Activated CD8-positive, alpha-beta memory T cell treated with anti-CD3 and anti-CD28 coated beads, Interleukin-2, amount 10 ng/mL, durations not matched to agents 7 days and 5 days (primary cell): ENCODE measurements at regions not wholly inside any gene's neighbourhood (a gene's known extent, or its start where the extent isn't known, plus 50 kb on each side); places are given as distances from the start of the nearest gene placed in this dataset.
"Not testable (repeated sequence)": the region's sequence is repeated elsewhere in the genome, so short reads cannot be mapped to it uniquely, and the experiment has no call there.

Source experiments
- ATAC-seq: fragments of 150-1000 bp; cut with Tn5 transposase; one replicate; pipeline ENCODE4 v1.10.0; 2021; ENCODE audit warnings: moderate library complexity
- CTCF ChIA-PET: fragments of 350-600 bp; sonication (Branson Sonifier 250); formaldehyde crosslinking; loops from one replicate; lab custom pipeline; 2021; ENCODE audit warnings: antibody characterized with exemption; lab: Charles Lee
- DNase-seq: peaks from one replicate; pipeline ENCODE4 v3.0.0-alpha.2; 2020
- H3K27ac Mint-ChIP-seq: one replicate; pipeline ENCODE4 v1.8.0; 2021; ENCODE audit warnings: mild to moderate bottlenecking, mixed read lengths
- H3K27me3 Mint-ChIP-seq: one replicate; pipeline ENCODE4 v1.8.0; 2021; ENCODE audit warnings: mixed read lengths
- H3K36me3 Mint-ChIP-seq: one replicate; pipeline ENCODE4 v1.8.0; 2021; ENCODE audit warnings: mild to moderate bottlenecking, mixed read lengths
- H3K4me1 Mint-ChIP-seq: one replicate; pipeline ENCODE4 v1.8.0; 2021; ENCODE audit warnings: mixed read lengths
- H3K4me3 Mint-ChIP-seq: one replicate; pipeline ENCODE4 v1.8.0; 2021; ENCODE audit warnings: mild to moderate bottlenecking, moderate library complexity, mixed read lengths
- H3K9me3 Mint-ChIP-seq: one replicate; pipeline ENCODE4 v1.8.0; 2022; ENCODE audit warnings: low read depth, mixed read lengths

DNA sequence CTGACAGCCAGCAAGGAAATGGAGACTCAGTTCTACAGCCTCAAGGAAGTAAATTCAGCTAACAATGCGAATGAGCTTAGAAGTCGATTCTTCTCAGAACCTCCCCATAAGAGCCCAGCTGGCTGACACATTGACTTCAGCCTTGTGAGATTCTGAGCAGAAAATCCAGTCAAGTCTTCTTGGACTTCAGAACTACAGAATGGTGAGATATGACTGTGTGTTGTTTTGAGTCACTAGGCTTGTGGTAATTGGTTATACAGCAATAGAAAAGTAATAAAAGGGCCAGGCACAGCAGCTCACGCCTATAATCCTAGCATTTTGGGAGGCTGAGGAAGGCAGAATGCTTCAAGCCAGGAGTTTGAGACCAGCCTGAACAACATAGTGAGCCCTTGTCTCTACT, 161.8 kb upstream of the IVNS1ABP start:
- no peaks in the 10 kb centered on the region for H3K27me3 Mint-ChIP-seq
- H3K9me3 Mint-ChIP-seq = peaks cover 2% of the 10 kb centered on the region
- H3K4me1 Mint-ChIP-seq = peaks cover 9% of the 10 kb centered on the region
- no peak overlapping the region for H3K27ac Mint-ChIP-seq
- no peak for ATAC-seq
- H3K36me3 Mint-ChIP-seq = peaks cover 1% of the 10 kb centered on the region
- no peak for DNase-seq
- H3K4me3 Mint-ChIP-seq = no peak overlapping the region
- CTCF ChIA-PET = no interaction called here

DNA sequence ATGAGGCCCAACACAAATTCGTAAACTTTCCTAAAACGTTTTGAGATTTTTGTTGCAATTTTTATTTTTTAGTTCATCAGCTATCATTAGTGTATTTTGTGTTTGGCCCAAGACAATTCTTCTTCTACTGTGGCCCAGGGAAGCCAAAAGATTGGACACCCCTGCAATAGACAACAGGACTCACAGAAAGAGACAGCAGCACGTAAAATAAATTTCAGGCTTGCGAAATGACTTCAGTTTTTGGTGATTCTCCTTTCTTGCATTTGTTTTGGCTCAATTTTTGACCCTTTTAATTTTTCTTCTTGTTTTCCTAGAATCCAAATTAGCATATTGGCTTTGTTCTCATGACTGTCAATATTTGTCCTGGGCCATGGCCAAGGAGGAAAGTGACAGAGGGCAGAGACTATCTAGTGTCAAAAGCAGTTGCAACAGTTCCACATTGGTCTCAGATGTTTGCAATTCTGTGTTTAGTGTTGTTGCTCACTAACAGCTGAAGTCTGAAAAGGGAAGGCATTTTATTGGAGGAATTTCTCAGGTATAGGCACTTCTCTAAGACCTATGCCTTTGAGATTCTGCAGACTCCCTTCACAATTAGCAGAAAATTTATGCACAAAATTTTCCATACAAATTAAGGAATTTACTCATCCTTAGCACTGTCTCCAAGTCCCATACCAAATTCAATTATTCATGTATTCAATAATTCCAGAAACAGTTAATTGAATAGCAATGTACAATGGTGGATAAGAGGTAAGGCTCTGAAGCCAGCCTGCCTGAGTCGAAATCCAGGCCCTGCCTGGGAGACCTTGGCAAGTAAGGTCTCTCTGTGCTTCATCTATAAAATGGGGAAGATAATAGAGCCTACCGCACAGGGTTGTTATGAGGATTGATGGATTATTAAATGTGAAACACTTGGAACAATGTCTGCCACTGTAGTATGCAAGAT, 160.9 kb upstream of the IVNS1ABP start:
- Mint-ChIP-seq H3K4me3 (no peak overlapping the region), H3K27me3 (no peaks in the 10 kb centered on the region), H3K9me3 (peaks cover 2% of the 10 kb centered on the region), H3K4me1 (peaks cover 11% of the 10 kb centered on the region), H3K27ac (no peak overlapping the region), H3K36me3 (peaks cover 4% of the 10 kb centered on the region)
- ATAC-seq (no peak), DNase-seq (no peak)
- CTCF ChIA-PET = interaction anchor here (1.3 kb wide), 1 partner anchor 118 kb away, joined by 3 read pairs; no protein-coding TSS in a partner anchor

- CTCF ChIA-PET = no interaction called here
- Mint-ChIP-seq H3K27ac (no peak overlapping the region), H3K4me3 (no peak overlapping the region), H3K27me3 (no peaks in the 10 kb centered on the region), H3K36me3 (peaks cover 4% of the 10 kb centered on the region), H3K9me3 (no peaks in the 10 kb centered on the region), H3K4me1 (peaks cover 11% of the 10 kb centered on the region)
- DNase-seq (peak; percentile 52), ATAC-seq (peak; percentile 75)
Observed at GRCh38 chr1:185474440-185475149, 157.6 kb upstream of the IVNS1ABP start.

DNA sequence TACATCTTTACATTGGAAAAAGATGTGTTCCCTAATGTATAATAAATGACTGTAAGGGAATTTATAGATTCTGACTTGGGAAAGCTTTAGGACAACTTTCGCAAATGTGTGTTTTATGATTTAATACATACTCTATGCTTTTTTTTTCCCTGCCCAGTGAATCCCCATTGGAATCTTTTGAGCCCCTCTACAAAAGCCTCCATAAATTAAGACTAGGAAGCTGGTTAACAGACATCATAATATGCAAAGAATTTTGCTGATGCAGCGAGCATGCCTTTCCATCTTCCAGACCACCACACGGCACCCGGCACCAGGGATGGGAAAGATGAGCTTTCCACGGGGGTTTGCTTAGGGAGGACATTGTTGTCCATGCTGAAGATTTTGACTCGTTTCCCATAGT, 156.1 kb upstream of the IVNS1ABP start:
- Mint-ChIP-seq H3K36me3 (peaks cover 4% of the 10 kb centered on the region), H3K27ac (no peak overlapping the region), H3K4me1 (peaks cover 9% of the 10 kb centered on the region), H3K4me3 (no peak overlapping the region), H3K9me3 (no peaks in the 10 kb centered on the region), H3K27me3 (no peaks in the 10 kb centered on the region)
- no peak for DNase-seq
- ATAC-seq = no peak
- CTCF ChIA-PET = no interaction called here

DNA sequence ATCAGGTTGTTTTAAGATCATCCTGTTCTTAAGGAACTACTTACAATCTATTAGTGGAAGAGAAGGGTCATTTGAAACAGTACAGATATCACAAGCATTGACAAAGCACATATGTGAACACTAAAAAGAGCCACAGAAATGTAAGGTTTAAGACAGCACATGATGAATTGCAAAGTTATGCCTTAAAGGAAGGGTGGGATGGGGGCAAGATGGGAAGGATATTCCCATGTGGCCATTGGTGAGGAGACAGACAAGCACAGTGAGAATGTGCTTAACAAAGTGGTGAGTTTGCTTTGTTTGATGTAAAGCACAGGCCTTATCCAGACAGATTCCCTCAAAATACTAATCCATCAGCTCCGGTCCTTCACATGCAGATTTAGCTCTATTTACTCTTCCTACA, 151.6 kb upstream of the IVNS1ABP start:
- Mint-ChIP-seq H3K27me3 (no peaks in the 10 kb centered on the region), H3K4me3 (no peak overlapping the region), H3K4me1 (no peaks in the 10 kb centered on the region), H3K9me3 (no peaks in the 10 kb centered on the region), H3K36me3 (peaks cover 2% of the 10 kb centered on the region), H3K27ac (no peak overlapping the region)
- CTCF ChIA-PET = no interaction called here
- no peak for ATAC-seq
- DNase-seq = no peak

GRCh38 chr1:185467122-185467521, 150.1 kb upstream of the IVNS1ABP start:
- H3K9me3 Mint-ChIP-seq = no peaks in the 10 kb centered on the region
- no peak overlapping the region for H3K4me3 Mint-ChIP-seq
- CTCF ChIA-PET = no interaction called here
- H3K4me1 Mint-ChIP-seq = no peaks in the 10 kb centered on the region
- no peak for DNase-seq
- no peak for ATAC-seq
- no peak overlapping the region for H3K27ac Mint-ChIP-seq
- peaks cover 2% of the 10 kb centered on the region for H3K36me3 Mint-ChIP-seq
- H3K27me3 Mint-ChIP-seq = no peaks in the 10 kb centered on the region

- H3K27ac Mint-ChIP-seq = no peak overlapping the region
- CTCF ChIA-PET = no interaction called here
- no peak for DNase-seq
- peaks cover 9% of the 10 kb centered on the region for H3K36me3 Mint-ChIP-seq
- H3K4me3 Mint-ChIP-seq = no peak overlapping the region
- H3K9me3 Mint-ChIP-seq = peaks cover 2% of the 10 kb centered on the region
- no peaks in the 10 kb centered on the region for H3K27me3 Mint-ChIP-seq
- no peak for ATAC-seq
- no peaks in the 10 kb centered on the region for H3K4me1 Mint-ChIP-seq
Observed at GRCh38 chr1:185464777-185465176, 147.7 kb upstream of the IVNS1ABP start.

DNA sequence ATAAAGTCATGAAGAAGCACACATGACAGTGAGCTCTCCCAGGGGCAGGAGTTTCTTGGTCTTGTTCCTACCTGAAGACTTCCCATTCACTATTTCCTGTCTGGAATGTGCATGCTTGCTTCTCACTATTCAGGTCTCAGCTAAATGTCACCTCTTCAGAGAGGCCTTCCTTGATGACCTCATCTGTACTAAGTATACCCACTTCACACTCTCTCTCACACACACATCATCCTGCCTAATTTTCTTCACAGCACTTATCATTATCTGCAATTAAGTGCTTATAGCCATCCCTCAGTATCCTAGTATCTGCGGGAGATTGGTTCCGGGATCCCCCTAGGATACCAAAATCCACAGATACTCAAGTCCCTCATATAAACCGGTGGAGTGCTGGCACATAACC, 146.4 kb upstream of the IVNS1ABP start:
- DNase-seq (no peak), ATAC-seq (no peak)
- H3K4me1 Mint-ChIP-seq = no peaks in the 10 kb centered on the region
- peaks cover 9% of the 10 kb centered on the region for H3K36me3 Mint-ChIP-seq
- H3K27ac Mint-ChIP-seq = no peak overlapping the region
- peaks cover 2% of the 10 kb centered on the region for H3K9me3 Mint-ChIP-seq
- H3K4me3 Mint-ChIP-seq = no peak overlapping the region
- CTCF ChIA-PET = no interaction called here
- H3K27me3 Mint-ChIP-seq = no peaks in the 10 kb centered on the region

DNA sequence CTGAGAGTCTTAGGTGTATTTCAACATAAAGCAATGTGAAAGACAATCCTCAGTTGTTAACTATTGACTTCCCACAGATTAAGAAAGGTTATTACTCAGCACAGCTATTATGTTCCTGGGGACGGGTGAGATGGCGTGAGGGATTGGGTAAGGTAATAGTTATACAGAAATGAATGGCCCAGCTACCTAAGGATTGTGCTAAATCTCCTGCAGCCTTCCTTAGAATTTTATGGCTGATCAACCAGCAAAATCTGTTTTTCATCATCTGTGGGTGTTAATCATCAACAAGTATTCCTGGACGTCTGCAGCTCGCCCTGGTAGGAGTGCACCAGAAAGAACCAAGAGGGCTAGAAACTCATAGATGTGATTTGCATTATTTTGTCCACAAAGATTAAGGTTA, 146.0 kb upstream of the IVNS1ABP start:
- CTCF ChIA-PET = no interaction called here
- Mint-ChIP-seq H3K36me3 (peaks cover 9% of the 10 kb centered on the region), H3K27ac (no peak overlapping the region), H3K4me3 (no peak overlapping the region), H3K9me3 (peaks cover 2% of the 10 kb centered on the region), H3K4me1 (no peaks in the 10 kb centered on the region), H3K27me3 (no peaks in the 10 kb centered on the region)
- no peak for DNase-seq
- no peak for ATAC-seq

DNA sequence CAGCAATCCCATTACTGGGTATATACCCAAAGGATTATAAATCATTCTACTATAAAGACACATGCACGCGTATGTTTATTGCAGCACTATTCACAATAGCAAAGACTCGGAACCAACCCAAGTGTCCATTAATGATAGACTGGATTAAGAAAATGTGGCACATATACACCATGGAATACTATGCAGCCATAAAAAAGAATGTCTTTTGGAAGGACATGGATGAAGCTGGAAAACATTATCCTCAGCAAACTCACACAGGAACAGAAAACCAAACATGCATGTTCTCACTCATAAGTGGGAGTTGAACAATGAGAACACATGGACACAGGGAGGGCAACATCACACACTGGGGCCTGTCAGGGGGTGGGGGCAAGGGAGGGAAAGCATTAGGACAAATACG, 143.7 kb upstream of the IVNS1ABP start:
- H3K4me1 Mint-ChIP-seq, CTCF ChIA-PET, H3K36me3 Mint-ChIP-seq, H3K27ac Mint-ChIP-seq, H3K27me3 Mint-ChIP-seq, H3K4me3 Mint-ChIP-seq, ATAC-seq, DNase-seq, H3K9me3 Mint-ChIP-seq: not testable (repeated sequence)

GRCh38 chr1:185459141-185459540, 142.1 kb upstream of the IVNS1ABP start:
- Mint-ChIP-seq H3K36me3 (peaks cover 9% of the 10 kb centered on the region), H3K9me3 (peaks cover 2% of the 10 kb centered on the region), H3K4me3 (no peak overlapping the region), H3K27ac (no peak overlapping the region), H3K27me3 (no peaks in the 10 kb centered on the region), H3K4me1 (no peaks in the 10 kb centered on the region)
- CTCF ChIA-PET = interaction anchor here (0.9 to 1.2 kb wide), 2 partner anchors 9 to 14 kb away, joined by 3 read pairs; no protein-coding TSS in a partner anchor
- ATAC-seq (no peak), DNase-seq (no peak)

GRCh38 chr1:185458670-185459069, 141.6 kb upstream of the IVNS1ABP start:
- Mint-ChIP-seq H3K27me3 (no peaks in the 10 kb centered on the region), H3K27ac (no peak overlapping the region), H3K9me3 (peaks cover 2% of the 10 kb centered on the region), H3K36me3 (peaks cover 9% of the 10 kb centered on the region), H3K4me1 (no peaks in the 10 kb centered on the region), H3K4me3 (no peak overlapping the region)
- no peak for DNase-seq
- CTCF ChIA-PET = interaction anchor here (1.0 kb wide), 1 partner anchor 100 kb away, joined by 3 read pairs; no protein-coding TSS in a partner anchor
- ATAC-seq = no peak

DNA sequence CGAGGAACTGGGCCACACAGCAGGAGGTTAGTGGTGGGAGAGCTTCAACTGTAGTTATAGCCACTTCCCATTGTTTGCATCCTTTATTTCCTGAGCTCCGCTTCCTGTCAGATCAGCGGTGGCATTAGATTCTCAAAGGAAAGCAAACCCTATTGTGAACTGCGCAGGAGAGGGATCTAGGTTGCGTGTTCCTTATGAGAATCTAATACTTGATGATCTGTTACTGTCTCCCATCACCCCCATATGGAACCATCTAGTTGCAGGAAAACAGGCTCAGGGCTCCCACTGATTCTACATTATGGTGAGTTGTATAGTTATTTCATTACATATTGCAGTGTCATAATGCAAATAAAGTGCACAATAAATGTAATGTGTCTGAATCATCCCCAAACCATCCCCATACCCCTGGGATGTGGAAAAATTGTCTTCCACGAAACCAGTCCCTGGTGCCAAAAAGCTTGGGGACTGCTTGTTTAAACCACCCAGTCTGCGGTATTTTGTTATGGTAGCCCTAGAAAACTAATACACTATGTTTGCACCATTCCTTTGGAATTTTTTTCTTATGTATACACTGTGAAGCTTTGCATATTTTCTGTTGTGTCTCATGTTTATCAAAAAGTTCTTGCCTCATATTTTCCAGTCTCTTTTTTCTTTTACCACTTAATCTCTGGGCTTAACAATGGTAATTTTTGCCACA, 136.6 kb upstream of the IVNS1ABP start:
- no peaks in the 10 kb centered on the region for H3K4me1 Mint-ChIP-seq
- H3K36me3 Mint-ChIP-seq = peaks cover 8% of the 10 kb centered on the region
- ATAC-seq = no peak
- H3K4me3 Mint-ChIP-seq = no peak overlapping the region
- CTCF ChIA-PET = no interaction called here
- no peaks in the 10 kb centered on the region for H3K27me3 Mint-ChIP-seq
- no peak overlapping the region for H3K27ac Mint-ChIP-seq
- no peak for DNase-seq
- H3K9me3 Mint-ChIP-seq = peaks cover 4% of the 10 kb centered on the region
